Astrocyte (in vitro differentiated cells and primary cell): ENCODE measurements at regions not wholly inside any gene's neighbourhood (a gene's known extent, or its start where the extent isn't known, plus 50 kb on each side); places are given as distances from the start of the nearest gene placed in this dataset.

Source experiments
- DNase-seq: peaks from one replicate; pipeline ENCODE4 v3.0.0-alpha.2; 2010; ENCODE audit warnings: low read depth
- FAIRE-seq: peaks from 2 replicates; lab custom pipeline; 2011; peaks lifted over from hg19 to GRCh38; lab: Jason Lieb, UNC
- H2AFZ ChIP-seq: 2 replicates; pipeline ENCODE4 v1.6.0; 2012; ENCODE audit warnings: low read depth, low read length, inconsistent platforms
- H3K27ac ChIP-seq: 2 replicates; pipeline ENCODE4 v1.5.1; 2011; ENCODE audit warnings: low read depth, low read length, inconsistent platforms
- H3K27me3 ChIP-seq: 2 replicates; pipeline ENCODE4 v1.6.0; 2011; ENCODE audit warnings: low read length, inconsistent platforms; ENCODE audit not compliant: insufficient read depth
- H3K36me3 ChIP-seq: 2 replicates; pipeline ENCODE4 v1.5.1; 2011; ENCODE audit warnings: low read length, inconsistent platforms; ENCODE audit not compliant: insufficient read depth
- H3K4me1 ChIP-seq: 2 replicates; pipeline ENCODE4 v1.5.1; 2011; ENCODE audit warnings: low read length, inconsistent platforms; ENCODE audit not compliant: insufficient read depth
- H3K4me2 ChIP-seq: 2 replicates; pipeline ENCODE4 v1.6.0; 2012; ENCODE audit warnings: low read length, inconsistent platforms
- H3K4me3 ChIP-seq: 2 replicates; pipeline ENCODE4 v1.5.1; 2011; ENCODE audit warnings: low read depth, mild to moderate bottlenecking, low read length, inconsistent platforms; ENCODE audit not compliant: insufficient read depth
- H3K79me2 ChIP-seq: 2 replicates; pipeline ENCODE4 v1.6.0; 2012; ENCODE audit warnings: mild to moderate bottlenecking, low read length, inconsistent platforms; ENCODE audit not compliant: insufficient read depth
- H3K9ac ChIP-seq: 2 replicates; pipeline ENCODE4 v1.6.0; 2012; ENCODE audit warnings: mild to moderate bottlenecking, low read length, inconsistent platforms
- H3K9me3 ChIP-seq: 2 replicates; pipeline ENCODE4 v1.5.1; 2012; ENCODE audit warnings: low read depth, mild to moderate bottlenecking, low read length, inconsistent platforms; ENCODE audit not compliant: insufficient read depth
- H4K20me1 ChIP-seq: 2 replicates; pipeline ENCODE4 v1.6.0; 2012; ENCODE audit warnings: low read length, inconsistent platforms; ENCODE audit not compliant: insufficient read depth
- H3K27ac Mint-ChIP-seq: one replicate; pipeline ENCODE4 v1.8.0; 2021; ENCODE audit warnings: mild to moderate bottlenecking, mixed read lengths; ENCODE audit not compliant: unreplicated experiment
- H3K27me3 Mint-ChIP-seq: one replicate; pipeline ENCODE4 v1.8.0; 2021; ENCODE audit warnings: low read depth, mixed read lengths; ENCODE audit not compliant: unreplicated experiment
- H3K36me3 Mint-ChIP-seq: one replicate; pipeline ENCODE4 v1.8.0; 2021; ENCODE audit warnings: low read depth, mixed read lengths; ENCODE audit not compliant: unreplicated experiment
- H3K4me1 Mint-ChIP-seq: one replicate; pipeline ENCODE4 v1.8.0; 2021; ENCODE audit warnings: low read depth, mixed read lengths; ENCODE audit not compliant: unreplicated experiment
- H3K4me3 Mint-ChIP-seq: one replicate; pipeline ENCODE4 v1.8.0; 2021; ENCODE audit warnings: mild to moderate bottlenecking, moderate library complexity, mixed read lengths; ENCODE audit not compliant: unreplicated experiment
- H3K9me3 Mint-ChIP-seq: one replicate; pipeline ENCODE4 v1.8.0; 2021; ENCODE audit warnings: mild to moderate bottlenecking, mixed read lengths; ENCODE audit not compliant: unreplicated experiment
- CTCF ChIP-seq: IDR thresholded peaks from 2 replicates; pipeline ENCODE4 v1.5.1; 2011; ENCODE audit warnings: low read depth, mild to moderate bottlenecking, inconsistent platforms, low read length, moderate library complexity; ENCODE audit not compliant: insufficient read depth
- EZH2 ChIP-seq: IDR thresholded peaks from 2 replicates; pipeline ENCODE4 v1.6.1; 2012; ENCODE audit warnings: mild to moderate bottlenecking, low read length, inconsistent platforms; ENCODE audit not compliant: insufficient read depth

- Histone ChIP-seq H3K9ac (no peak overlapping the region), H3K9me3 (no peaks in the 10 kb centered on the region), H4K20me1 (no peaks in the 10 kb centered on the region), H3K4me2 (no peak overlapping the region), H3K79me2 (no peaks in the 10 kb centered on the region), H3K4me1 (no peaks in the 10 kb centered on the region), H3K36me3 (no peaks in the 10 kb centered on the region), H3K27ac (no peak overlapping the region), H3K27me3 (no peaks in the 10 kb centered on the region), H2AFZ (no peak overlapping the region), H3K4me3 (no peak overlapping the region)
- no peaks in the 10 kb centered on the region for H3K9me3 Mint-ChIP-seq
- H3K4me1 Mint-ChIP-seq, result peaks cover 4% of the 10 kb centered on the region
- FAIRE-seq (no peak), DNase-seq (peak; percentile 47)
- no peak overlapping the region for H3K27ac Mint-ChIP-seq
- TF ChIP-seq CTCF (no peak), EZH2 (no peak)
- H3K27me3 Mint-ChIP-seq, result no peaks in the 10 kb centered on the region
- H3K36me3 Mint-ChIP-seq, result no peaks in the 10 kb centered on the region
- no peak overlapping the region for H3K4me3 Mint-ChIP-seq
Observed at GRCh38 chr1:82398357-82398756, 597.6 kb downstream of the ADGRL2 start.

GRCh38 chr1:82395440-82395839 is 594.7 kb downstream of the ADGRL2 start:
- Histone ChIP-seq H3K4me1 (peaks cover 6% of the 10 kb centered on the region), H3K27me3 (no peaks in the 10 kb centered on the region), H2AFZ (no peak overlapping the region), H3K9me3 (no peaks in the 10 kb centered on the region), H3K4me3 (no peak overlapping the region), H3K4me2 (no peak overlapping the region), H4K20me1 (no peaks in the 10 kb centered on the region), H3K9ac (no peak overlapping the region), H3K36me3 (no peaks in the 10 kb centered on the region), H3K79me2 (no peaks in the 10 kb centered on the region), H3K27ac (no peak overlapping the region)
- Mint-ChIP-seq H3K9me3 (no peaks in the 10 kb centered on the region), H3K4me1 (peaks cover 4% of the 10 kb centered on the region), H3K4me3 (no peak overlapping the region), H3K27me3 (no peaks in the 10 kb centered on the region), H3K27ac (no peak overlapping the region), H3K36me3 (no peaks in the 10 kb centered on the region)
- FAIRE-seq, result no peak
- no peak for DNase-seq
- TF ChIP-seq EZH2, result no peak

- no peaks in the 10 kb centered on the region for H3K36me3 Mint-ChIP-seq
- Histone ChIP-seq H3K4me2 (peak overlapping the region; percentile 39), H3K4me1 (peaks cover 6% of the 10 kb centered on the region), H3K4me3 (no peak overlapping the region), H3K9ac (no peak overlapping the region), H4K20me1 (no peaks in the 10 kb centered on the region), H3K36me3 (no peaks in the 10 kb centered on the region), H3K27me3 (no peaks in the 10 kb centered on the region), H3K27ac (peak overlapping the region; percentile 26), H3K9me3 (no peaks in the 10 kb centered on the region), H2AFZ (no peak overlapping the region), H3K79me2 (no peaks in the 10 kb centered on the region)
- FAIRE-seq, result no peak
- H3K4me3 Mint-ChIP-seq, result no peak overlapping the region
- no peak for TF ChIP-seq CTCF
- no peak for TF ChIP-seq EZH2
- H3K27ac Mint-ChIP-seq, result no peak overlapping the region
- H3K9me3 Mint-ChIP-seq, result no peaks in the 10 kb centered on the region
- DNase-seq, result peak; percentile 4
- H3K4me1 Mint-ChIP-seq, result no peaks in the 10 kb centered on the region
- H3K27me3 Mint-ChIP-seq, result no peaks in the 10 kb centered on the region
Observed at GRCh38 chr1:82392946-82393345, 592.2 kb downstream of the ADGRL2 start.
